Uterus (tissue), 2 donors: ENCODE measurements at regions not wholly inside any gene's neighbourhood (a gene's known extent, or its start where the extent isn't known, plus 50 kb on each side); places are given as distances from the start of the nearest gene placed in this dataset.

Source experiments
- CTCF ChIP-seq, 4 experiments: fragments of 200-600 bp in 2 of 4; fragments of 450-650 bp in 2 of 4; sonication (generic) in 2 of 4; IDR thresholded peaks; one replicate each; pipeline ENCODE4 v1.5.1; 2016 to 2019; ENCODE audit warnings: antibody characterized with exemption in 4 of 4, mild to moderate bottlenecking in 2 of 4, moderate library complexity in 1 of 4
- POLR2A ChIP-seq, 2 donors: fragments of 450-650 bp; IDR thresholded peaks; one replicate each; pipeline ENCODE4 v1.6.1; 2016; ENCODE audit warnings: antibody characterized with exemption in 2 of 2, mild to moderate bottlenecking in 1 of 2, moderate library complexity in 1 of 2

- no peak for TF ChIP-seq CTCF (IDR thresholded peaks at IDR 0.05)
- TF ChIP-seq POLR2A (IDR thresholded peaks at IDR 0.05): no peak
These were observed 153.8 kb upstream of the ZBED5 start for GRCh38 chr11:11011617-11012016.
